ENCODE measurements at regions not wholly inside any gene's neighbourhood (a gene's known extent, or its start where the extent isn't known, plus 50 kb on each side); places are given as distances from the start of the nearest gene placed in this dataset.

DNA sequence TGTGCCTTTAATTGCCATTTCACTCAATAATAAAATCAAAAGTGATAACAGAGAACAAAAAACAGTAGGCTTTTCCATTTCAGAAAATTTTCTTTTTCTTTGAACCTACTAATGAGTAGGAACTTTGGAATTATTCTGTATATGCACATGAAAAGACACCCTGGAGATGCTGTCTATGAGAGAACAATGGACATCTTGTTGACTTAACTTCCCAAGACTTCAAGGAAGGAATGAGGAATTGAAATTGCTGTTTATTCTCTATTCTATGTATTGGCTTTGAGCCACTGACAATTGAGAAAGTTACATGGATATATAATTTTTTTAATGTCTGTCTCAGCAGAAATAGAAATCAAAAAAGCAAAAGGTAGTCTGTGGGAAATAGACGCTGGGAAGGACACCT lies 98.6 kb upstream of the PCSK2 start:
- no peak for DNase-seq (ENCODE audit: low read depth)

DNA sequence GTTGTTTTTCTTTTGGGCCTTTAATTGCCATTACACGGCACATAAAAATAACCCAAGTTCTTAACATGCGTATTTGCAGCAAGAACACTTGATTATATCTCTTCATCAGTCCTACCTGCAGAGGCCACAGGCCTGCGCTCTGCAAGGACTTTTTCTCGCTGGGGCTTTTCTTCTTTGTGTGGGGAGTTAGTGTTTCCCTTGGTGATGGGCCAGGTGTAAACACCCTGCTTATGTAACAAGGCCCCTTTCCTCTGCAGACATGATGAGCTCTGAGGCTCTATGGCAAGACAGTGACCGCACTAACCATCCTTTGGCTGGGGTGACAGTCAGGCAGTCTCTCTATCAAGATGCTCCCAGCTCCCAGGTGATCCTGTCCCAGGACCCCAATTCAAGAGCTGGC lies 97.8 kb upstream of the PCSK2 start:
- no peak for DNase-seq (ENCODE audit: low read depth)

GRCh38 chr20:17137692-17138091 lies 89.1 kb upstream of the PCSK2 start:
- no peak for DNase-seq (ENCODE audit: low read depth)

DNA sequence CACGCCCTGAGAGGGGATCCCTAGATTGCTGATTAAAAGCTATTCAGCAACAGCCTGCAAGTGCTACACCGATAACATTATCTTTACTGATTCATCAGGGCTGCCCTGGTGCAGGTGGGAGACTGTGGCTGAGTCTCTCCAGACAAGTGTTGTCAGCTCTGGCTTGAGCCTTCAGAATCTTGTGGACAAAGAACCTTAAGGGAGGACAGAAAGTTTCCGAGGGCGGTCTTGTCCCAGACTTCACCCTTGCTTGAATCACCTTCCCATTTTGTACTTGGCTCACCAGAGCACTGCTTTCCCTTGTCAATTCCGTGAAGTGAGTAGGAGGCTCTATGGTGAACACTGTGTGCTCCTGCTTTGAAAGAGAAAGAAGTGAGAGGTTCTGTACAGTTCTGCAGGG lies 88.6 kb upstream of the PCSK2 start:
- no peak for DNase-seq (ENCODE audit: low read depth)

- no peak for DNase-seq (ENCODE audit: low read depth)
Observed at GRCh38 chr20:17140894-17141293, 85.9 kb upstream of the PCSK2 start.

GRCh38 chr20:17141568-17141967 lies 85.3 kb upstream of the PCSK2 start:
- DNase-seq (ENCODE audit: low read depth): no peak

DNA sequence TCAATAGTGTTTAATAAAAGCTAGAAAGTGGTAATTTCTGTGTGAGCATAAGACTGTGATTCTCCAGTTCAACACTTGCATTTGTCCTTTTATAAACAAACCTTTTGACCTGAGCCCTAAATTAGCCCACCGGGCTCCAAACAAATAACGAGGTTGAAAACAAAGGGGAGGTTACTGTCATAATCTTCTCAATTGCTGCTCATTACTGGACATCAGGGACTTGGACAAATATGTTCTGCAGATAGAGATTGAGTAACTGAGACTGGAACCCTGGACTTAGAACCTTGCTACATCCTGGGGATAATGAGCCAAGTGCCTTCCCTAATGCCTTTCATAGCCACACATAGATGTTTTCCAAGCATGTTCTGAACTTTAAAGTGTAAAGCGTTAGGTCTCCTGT lies 84.2 kb upstream of the PCSK2 start:
- no peak for DNase-seq (ENCODE audit: low read depth)

GRCh38 chr20:17150858-17151257 lies 76.0 kb upstream of the PCSK2 start:
- no peak for DNase-seq (ENCODE audit: low read depth)

DNA sequence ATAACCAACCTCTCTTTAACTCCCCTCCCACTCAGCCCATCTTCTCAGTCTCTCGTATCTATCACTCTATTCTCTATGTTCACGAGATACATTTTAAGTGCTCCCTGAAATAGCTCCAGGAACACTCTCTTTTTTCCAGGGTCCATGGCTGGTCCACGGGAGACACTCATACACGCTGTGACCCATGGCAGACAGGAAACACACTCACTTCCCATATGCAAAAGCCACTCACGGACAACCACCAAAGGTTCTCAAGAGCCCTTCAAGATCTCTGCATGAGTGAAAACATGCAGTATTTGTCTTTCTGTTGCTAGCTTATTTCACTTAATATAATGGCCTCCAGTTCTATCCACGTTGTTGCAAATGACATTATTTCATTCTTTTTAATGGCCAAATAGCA lies 71.4 kb upstream of the PCSK2 start:
- DNase-seq (ENCODE audit: low read depth): no peak

GRCh38 chr20:17158701-17159100 lies 68.1 kb upstream of the PCSK2 start:
- no peak for DNase-seq (ENCODE audit: low read depth)

DNA sequence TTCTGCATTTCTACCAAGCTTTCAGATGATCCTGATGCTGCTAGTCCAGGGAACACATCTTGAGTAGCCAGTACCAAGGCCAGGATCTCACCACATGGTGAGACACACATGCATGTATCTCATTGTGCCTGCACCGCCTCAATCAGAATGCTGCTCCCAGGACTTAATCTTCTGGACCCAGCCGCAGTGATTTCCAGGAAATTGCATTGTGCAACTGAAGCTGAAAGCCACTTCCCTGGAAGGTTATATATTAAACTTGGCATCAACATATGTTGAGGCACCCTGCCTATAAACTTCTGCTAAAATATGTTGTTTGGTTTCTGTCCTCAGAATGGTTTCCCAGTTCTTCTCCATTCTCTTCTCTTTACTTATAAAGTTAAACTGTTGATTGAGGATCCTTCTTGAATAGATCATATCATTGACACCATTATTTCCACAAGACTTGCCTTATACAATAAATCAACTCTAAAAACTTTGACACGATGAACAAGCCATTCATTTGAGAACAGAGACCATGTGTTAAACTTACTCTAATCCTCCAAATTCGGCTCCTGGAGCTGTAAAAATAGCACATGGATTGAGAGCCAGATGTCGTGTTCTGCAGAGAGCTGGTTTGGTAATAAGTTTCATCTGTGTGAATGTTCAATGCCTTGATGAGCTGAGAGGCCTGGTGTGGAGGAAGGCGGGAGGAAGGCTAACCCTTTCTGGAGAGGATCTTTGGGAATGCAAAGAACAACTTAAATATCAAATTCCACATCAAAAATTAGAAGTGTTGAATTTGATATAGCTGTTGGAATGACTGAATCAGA lies 65.0 kb upstream of the PCSK2 start:
- no peak for DNase-seq (ENCODE audit: low read depth)

GRCh38 chr20:17168026-17168612 lies 58.7 kb upstream of the PCSK2 start:
- no peak for DNase-seq (ENCODE audit: low read depth)

GRCh38 chr20:17169585-17170136 lies 57.2 kb upstream of the PCSK2 start:
- no peak for DNase-seq (ENCODE audit: low read depth)

- no peak for DNase-seq (ENCODE audit: low read depth)
Observed at GRCh38 chr20:17171746-17172280, 55.0 kb upstream of the PCSK2 start.

DNA sequence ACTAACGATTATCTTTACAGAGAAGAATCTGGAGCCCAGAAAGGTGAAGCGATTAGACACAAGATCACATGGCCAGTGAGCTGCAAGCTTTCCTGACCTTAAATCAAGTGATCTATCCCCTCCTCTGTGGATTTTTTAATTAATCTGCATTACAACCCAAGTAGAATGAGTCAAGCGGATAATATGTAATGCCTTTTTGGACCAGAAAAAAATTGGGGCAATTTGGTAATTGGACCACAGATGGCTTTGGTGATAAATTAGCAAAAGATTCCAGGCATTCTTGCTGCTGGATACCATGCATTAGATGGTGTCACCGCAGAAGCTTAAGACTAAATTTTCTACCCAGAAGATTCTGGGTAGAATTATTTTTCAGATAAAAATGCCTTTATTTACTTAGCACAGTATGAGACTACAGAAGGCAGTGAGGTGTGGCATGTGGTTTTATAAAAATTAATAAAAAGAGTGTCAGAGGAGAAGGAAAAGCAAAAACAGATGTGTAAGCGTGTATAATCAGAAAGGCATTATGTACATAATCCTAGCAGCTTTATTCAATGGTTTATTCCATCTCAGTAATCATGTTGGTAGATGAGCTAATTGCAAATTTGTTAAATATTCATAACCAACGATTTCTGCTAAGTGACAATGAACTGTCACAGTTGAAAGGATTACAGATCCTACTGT lies 53.9 kb upstream of the PCSK2 start:
- DNase-seq (ENCODE audit: low read depth): no peak

Measured in fibroblast of the conjunctiva (primary cell).